HepG2 (cell line): ENCODE measurements at regions not wholly inside any gene's neighbourhood (a gene's known extent, or its start where the extent isn't known, plus 50 kb on each side); places are given as distances from the start of the nearest gene placed in this dataset.
A peak's percentile ranks its signal among the peaks of the same experiment; 100 is the strongest.

ENCODE experiments used
- AHR ChIP-seq: IDR thresholded peaks from 2 replicates; pipeline ENCODE4 v1.6.1; 2018; ENCODE audit warnings: missing genetic modification reagents, missing compliant biosample characterization
- ATF1 ChIP-seq: IDR thresholded peaks from 2 replicates; pipeline ENCODE4 v1.6.1; 2016; ENCODE audit warnings: mild to moderate bottlenecking, control low read depth
- EHMT2 ChIP-seq: fragments of 200-600 bp; sonication (generic); IDR thresholded peaks from 2 replicates; pipeline ENCODE4 v1.7.0; 2017; ENCODE audit warnings: antibody characterized with exemption, low read depth, low read length, borderline replicate concordance
- FOSL1 ChIP-seq: sonication (generic); formaldehyde crosslinking; IDR thresholded peaks from 2 replicates; pipeline ENCODE4 v1.9.0; 2021; ENCODE audit warnings: missing genetic modification reagents, borderline replicate concordance
- FOXA1 ChIP-seq, 2 experiments: fragments of 450-650 bp in 1 of 2; sonication (generic) in 1 of 2; formaldehyde crosslinking in 1 of 2; IDR thresholded peaks; 2 replicates each; pipeline versions ENCODE4 v1.4.0 to v1.6.1; 2016 to 2020; ENCODE audit warnings: missing genetic modification reagents in 1 of 2
- FOXJ3 ChIP-seq: sonication (generic); formaldehyde crosslinking; IDR thresholded peaks from 2 replicates; pipeline ENCODE4 v1.4.0; 2020; ENCODE audit warnings: missing genetic modification reagents, mild to moderate bottlenecking, borderline replicate concordance
- GATAD1 ChIP-seq: IDR thresholded peaks from 2 replicates; pipeline ENCODE4 v1.6.1; 2016; ENCODE audit warnings: missing genetic modification reagents, missing compliant biosample characterization
- HMG20A ChIP-seq: IDR thresholded peaks from 2 replicates; pipeline ENCODE4 v1.6.1; 2016; ENCODE audit warnings: borderline replicate concordance
- HOXA5 ChIP-seq: sonication (generic); formaldehyde crosslinking; IDR thresholded peaks from 2 replicates; pipeline ENCODE4 v1.4.0; 2020; ENCODE audit warnings: missing genetic modification reagents
- JUND ChIP-seq: sonication (generic); formaldehyde crosslinking; IDR thresholded peaks from 2 replicates; pipeline ENCODE4 v1.8.0; 2022; ENCODE audit warnings: mild to moderate bottlenecking, missing genetic modification reagents
- POLR2G ChIP-seq: fragments of 200-400 bp; formaldehyde crosslinking; IDR thresholded peaks from 2 replicates; pipeline ENCODE4 v1.6.1; 2018; ENCODE audit warnings: mild to moderate bottlenecking, low read depth, low read length, moderate library complexity
- RBFOX2 ChIP-seq: fragments of 200-400 bp; formaldehyde crosslinking; IDR thresholded peaks from 2 replicates; pipeline ENCODE4 v1.6.1; 2017; ENCODE audit warnings: low read depth, mild to moderate bottlenecking, low read length
- RFXANK ChIP-seq: IDR thresholded peaks from 2 replicates; pipeline ENCODE4 v1.6.1; 2016
- TCF7 ChIP-seq: sonication (generic); IDR thresholded peaks from 2 replicates; pipeline ENCODE4 v1.6.1; 2016; ENCODE audit warnings: antibody characterized with exemption, low read depth
- ZNF20 ChIP-seq: sonication (generic); formaldehyde crosslinking; IDR thresholded peaks from 2 replicates; pipeline ENCODE4 v1.4.0; 2020; ENCODE audit warnings: mild to moderate bottlenecking, moderate library complexity, missing genetic modification reagents
- ZNF564 ChIP-seq: sonication (generic); formaldehyde crosslinking; IDR thresholded peaks from 2 replicates; pipeline ENCODE4 v1.8.1; 2023; ENCODE audit warnings: mild to moderate bottlenecking, missing genetic modification reagents
- TF ChIP-seq, protein P1 (sequence below): sonication (generic); formaldehyde crosslinking; IDR thresholded peaks from 2 replicates; pipeline ENCODE4 v1.4.0; 2020; ENCODE audit warnings: missing genetic modification reagents
- TF ChIP-seq, protein P2 (sequence below): sonication (generic); formaldehyde crosslinking; IDR thresholded peaks from 2 replicates; pipeline ENCODE4 v1.4.0; 2020; ENCODE audit warnings: missing genetic modification reagents
- TF ChIP-seq, protein P3 (sequence below): sonication (generic); formaldehyde crosslinking; IDR thresholded peaks from 2 replicates; pipeline ENCODE4 v1.5.0; 2020; ENCODE audit warnings: missing genetic modification reagents
- TF ChIP-seq, protein P4 (sequence below): IDR thresholded peaks from 2 replicates; pipeline ENCODE4 v1.6.1; 2016; ENCODE audit warnings: low read depth

DNA sequence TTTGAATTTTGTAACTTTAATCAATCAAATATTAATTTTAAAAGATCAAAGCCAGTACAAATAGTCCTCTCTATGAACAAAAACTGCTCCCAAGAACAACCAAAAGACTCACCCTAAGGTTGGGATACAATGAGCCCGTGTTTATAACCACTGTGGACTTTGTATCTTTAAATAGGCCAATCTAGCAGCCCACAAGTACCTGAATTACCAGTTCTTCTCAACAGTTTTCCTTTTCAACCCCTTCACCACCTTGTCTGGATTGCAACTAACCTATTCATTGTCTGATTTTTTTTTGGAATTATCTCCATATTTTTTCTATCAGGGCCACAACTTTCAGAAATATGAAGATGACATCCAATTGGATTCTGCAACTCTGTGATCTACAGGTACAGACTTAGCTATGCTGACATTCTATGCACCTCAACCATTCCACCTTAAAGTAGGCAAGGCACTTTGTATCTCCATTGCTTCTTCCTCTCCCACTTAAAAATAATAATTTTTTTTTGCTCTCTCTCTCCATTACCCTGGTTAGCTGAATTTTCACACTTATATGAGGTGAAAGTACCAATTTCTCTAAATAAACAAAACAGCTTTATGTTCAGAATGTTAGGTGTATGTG is 81.9 kb upstream of the MAPRE2 start (continued):
- TF ChIP-seq ZNF20 (CRISPR knock-in tag) (no peak), HMG20A (peak; percentile 70; the same call in 1 of the 2 replicates), RBFOX2 (peak; percentile 52; the same call in 1 of the 2 replicates), HOXA5 (CRISPR knock-in tag) (no peak), JUND (CRISPR knock-in tag) (no peak), AHR (CRISPR knock-in tag) (no peak), TCF7 (peak; percentile 49; the same call in 1 of the 2 replicates), EHMT2 (peak; percentile 72; the same call in 1 of the 2 replicates), POLR2G (peak; percentile 44), RFXANK (CRISPR knock-in tag) (no peak), FOSL1 (CRISPR knock-in tag) (no peak), FOXA1 (IDR thresholded peaks at IDR 0.05) (no peak), FOXA1 (CRISPR knock-in tag; IDR thresholded peaks at IDR 0.05) (peak; percentile 62), ZNF564 (CRISPR knock-in tag) (no peak), ATF1 (CRISPR knock-in tag) (no peak), FOXJ3 (peak; percentile 58; the same call in 1 of the 2 replicates), GATAD1 (CRISPR knock-in tag) (no peak)
- TF ChIP-seq, protein P1, sequence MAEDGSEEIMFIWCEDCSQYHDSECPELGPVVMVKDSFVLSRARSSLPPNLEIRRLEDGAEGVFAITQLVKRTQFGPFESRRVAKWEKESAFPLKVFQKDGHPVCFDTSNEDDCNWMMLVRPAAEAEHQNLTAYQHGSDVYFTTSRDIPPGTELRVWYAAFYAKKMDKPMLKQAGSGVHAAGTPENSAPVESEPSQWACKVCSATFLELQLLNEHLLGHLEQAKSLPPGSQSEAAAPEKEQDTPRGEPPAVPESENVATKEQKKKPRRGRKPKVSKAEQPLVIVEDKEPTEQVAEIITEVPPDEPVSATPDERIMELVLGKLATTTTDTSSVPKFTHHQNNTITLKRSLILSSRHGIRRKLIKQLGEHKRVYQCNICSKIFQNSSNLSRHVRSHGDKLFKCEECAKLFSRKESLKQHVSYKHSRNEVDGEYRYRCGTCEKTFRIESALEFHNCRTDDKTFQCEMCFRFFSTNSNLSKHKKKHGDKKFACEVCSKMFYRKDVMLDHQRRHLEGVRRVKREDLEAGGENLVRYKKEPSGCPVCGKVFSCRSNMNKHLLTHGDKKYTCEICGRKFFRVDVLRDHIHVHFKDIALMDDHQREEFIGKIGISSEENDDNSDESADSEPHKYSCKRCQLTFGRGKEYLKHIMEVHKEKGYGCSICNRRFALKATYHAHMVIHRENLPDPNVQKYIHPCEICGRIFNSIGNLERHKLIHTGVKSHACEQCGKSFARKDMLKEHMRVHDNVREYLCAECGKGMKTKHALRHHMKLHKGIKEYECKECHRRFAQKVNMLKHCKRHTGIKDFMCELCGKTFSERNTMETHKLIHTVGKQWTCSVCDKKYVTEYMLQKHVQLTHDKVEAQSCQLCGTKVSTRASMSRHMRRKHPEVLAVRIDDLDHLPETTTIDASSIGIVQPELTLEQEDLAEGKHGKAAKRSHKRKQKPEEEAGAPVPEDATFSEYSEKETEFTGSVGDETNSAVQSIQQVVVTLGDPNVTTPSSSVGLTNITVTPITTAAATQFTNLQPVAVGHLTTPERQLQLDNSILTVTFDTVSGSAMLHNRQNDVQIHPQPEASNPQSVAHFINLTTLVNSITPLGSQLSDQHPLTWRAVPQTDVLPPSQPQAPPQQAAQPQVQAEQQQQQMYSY (CRISPR knock-in tag) = no peak
- TF ChIP-seq, protein P2, sequence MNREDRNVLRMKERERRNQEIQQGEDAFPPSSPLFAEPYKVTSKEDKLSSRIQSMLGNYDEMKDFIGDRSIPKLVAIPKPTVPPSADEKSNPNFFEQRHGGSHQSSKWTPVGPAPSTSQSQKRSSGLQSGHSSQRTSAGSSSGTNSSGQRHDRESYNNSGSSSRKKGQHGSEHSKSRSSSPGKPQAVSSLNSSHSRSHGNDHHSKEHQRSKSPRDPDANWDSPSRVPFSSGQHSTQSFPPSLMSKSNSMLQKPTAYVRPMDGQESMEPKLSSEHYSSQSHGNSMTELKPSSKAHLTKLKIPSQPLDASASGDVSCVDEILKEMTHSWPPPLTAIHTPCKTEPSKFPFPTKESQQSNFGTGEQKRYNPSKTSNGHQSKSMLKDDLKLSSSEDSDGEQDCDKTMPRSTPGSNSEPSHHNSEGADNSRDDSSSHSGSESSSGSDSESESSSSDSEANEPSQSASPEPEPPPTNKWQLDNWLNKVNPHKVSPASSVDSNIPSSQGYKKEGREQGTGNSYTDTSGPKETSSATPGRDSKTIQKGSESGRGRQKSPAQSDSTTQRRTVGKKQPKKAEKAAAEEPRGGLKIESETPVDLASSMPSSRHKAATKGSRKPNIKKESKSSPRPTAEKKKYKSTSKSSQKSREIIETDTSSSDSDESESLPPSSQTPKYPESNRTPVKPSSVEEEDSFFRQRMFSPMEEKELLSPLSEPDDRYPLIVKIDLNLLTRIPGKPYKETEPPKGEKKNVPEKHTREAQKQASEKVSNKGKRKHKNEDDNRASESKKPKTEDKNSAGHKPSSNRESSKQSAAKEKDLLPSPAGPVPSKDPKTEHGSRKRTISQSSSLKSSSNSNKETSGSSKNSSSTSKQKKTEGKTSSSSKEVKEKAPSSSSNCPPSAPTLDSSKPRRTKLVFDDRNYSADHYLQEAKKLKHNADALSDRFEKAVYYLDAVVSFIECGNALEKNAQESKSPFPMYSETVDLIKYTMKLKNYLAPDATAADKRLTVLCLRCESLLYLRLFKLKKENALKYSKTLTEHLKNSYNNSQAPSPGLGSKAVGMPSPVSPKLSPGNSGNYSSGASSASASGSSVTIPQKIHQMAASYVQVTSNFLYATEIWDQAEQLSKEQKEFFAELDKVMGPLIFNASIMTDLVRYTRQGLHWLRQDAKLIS (CRISPR knock-in tag) = no peak
- TF ChIP-seq, protein P3, sequence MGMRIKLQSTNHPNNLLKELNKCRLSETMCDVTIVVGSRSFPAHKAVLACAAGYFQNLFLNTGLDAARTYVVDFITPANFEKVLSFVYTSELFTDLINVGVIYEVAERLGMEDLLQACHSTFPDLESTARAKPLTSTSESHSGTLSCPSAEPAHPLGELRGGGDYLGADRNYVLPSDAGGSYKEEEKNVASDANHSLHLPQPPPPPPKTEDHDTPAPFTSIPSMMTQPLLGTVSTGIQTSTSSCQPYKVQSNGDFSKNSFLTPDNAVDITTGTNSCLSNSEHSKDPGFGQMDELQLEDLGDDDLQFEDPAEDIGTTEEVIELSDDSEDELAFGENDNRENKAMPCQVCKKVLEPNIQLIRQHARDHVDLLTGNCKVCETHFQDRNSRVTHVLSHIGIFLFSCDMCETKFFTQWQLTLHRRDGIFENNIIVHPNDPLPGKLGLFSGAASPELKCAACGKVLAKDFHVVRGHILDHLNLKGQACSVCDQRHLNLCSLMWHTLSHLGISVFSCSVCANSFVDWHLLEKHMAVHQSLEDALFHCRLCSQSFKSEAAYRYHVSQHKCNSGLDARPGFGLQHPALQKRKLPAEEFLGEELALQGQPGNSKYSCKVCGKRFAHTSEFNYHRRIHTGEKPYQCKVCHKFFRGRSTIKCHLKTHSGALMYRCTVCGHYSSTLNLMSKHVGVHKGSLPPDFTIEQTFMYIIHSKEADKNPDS (CRISPR knock-in tag) = no peak
- TF ChIP-seq, protein P4, sequence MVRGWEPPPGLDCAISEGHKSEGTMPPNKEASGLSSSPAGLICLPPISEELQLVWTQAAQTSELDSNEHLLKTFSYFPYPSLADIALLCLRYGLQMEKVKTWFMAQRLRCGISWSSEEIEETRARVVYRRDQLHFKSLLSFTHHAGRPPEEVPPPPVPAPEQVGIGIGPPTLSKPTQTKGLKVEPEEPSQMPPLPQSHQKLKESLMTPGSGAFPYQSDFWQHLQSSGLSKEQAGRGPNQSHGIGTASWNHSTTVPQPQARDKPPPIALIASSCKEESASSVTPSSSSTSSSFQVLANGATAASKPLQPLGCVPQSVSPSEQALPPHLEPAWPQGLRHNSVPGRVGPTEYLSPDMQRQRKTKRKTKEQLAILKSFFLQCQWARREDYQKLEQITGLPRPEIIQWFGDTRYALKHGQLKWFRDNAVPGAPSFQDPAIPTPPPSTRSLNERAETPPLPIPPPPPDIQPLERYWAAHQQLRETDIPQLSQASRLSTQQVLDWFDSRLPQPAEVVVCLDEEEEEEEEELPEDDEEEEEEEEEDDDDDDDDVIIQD (CRISPR knock-in tag) = peak; percentile 59
